ENCODE measurements at regions not wholly inside any gene's neighbourhood (a gene's known extent, or its start where the extent isn't known, plus 50 kb on each side); places are given as distances from the start of the nearest gene placed in this dataset.

GRCh38 chr4:185936650-185937376 is 124.8 kb upstream of the SORBS2 start:
- no peaks in the 10 kb centered on the region for H3K36me3 ChIP-seq (replicated peaks in 1 of 2; ENCODE audit: control extremely low read depth in 1 of 2, control insufficient read depth in 1 of 2, extremely low read depth in 1 of 2, insufficient read depth in 2 of 2, low read length in 1 of 2)
- H3K4me3 ChIP-seq (ENCODE audit: control extremely low read depth in 1 of 5, extremely low read depth in 1 of 5, insufficient read depth in 1 of 5, low read depth in 2 of 5, low read length in 4 of 5): no peak overlapping the region
- H3K9ac ChIP-seq (ENCODE audit: low read length): no peak overlapping the region
- H3K4me1 ChIP-seq (ENCODE audit: control insufficient read depth in 2 of 2, insufficient read depth in 2 of 2, low read length in 2 of 2): no peaks in the 10 kb centered on the region
- H3K27ac ChIP-seq (ENCODE audit: low read length in 2 of 2): no peak overlapping the region
- no peaks in the 10 kb centered on the region for H4K20me1 ChIP-seq (ENCODE audit: control insufficient read depth, insufficient read depth, low read length, poor library complexity, severe bottlenecking)
- H3K27me3 ChIP-seq (replicated peaks in 1 of 4; ENCODE audit: control extremely low read depth in 1 of 4, control insufficient read depth in 3 of 4, insufficient read depth in 4 of 4, low read length in 3 of 4): no peaks in the 10 kb centered on the region
- intact Hi-C loops (cut with micrococcal nuclease): no loop called here
- 34% methylated on average over 4 of the region's 10 CpGs for WGBS (ENCODE audit: insufficient coverage)
- H3K9me3 ChIP-seq (ENCODE audit: control extremely low read depth in 1 of 3, control insufficient read depth in 2 of 3, insufficient read depth in 1 of 3, low read length in 2 of 3): peaks cover 0 to 5% (median 0%) of the 10 kb centered on the region in 3 donors
- no peak overlapping the region for H2AFZ ChIP-seq (ENCODE audit: insufficient read depth, low read depth, low read length, poor library complexity, severe bottlenecking)
- H3K4me2 ChIP-seq (replicated peaks; ENCODE audit: low read depth, low read length, poor library complexity, severe bottlenecking): no peak overlapping the region
- DNase-seq: no peak
- Mint-ChIP-seq H3K4me3 (no peak overlapping the region), H3K27ac (no peak overlapping the region), H3K4me1 (no peaks in the 10 kb centered on the region), H3K27me3 (peaks cover 12% of the 10 kb centered on the region), H3K9me3 (ENCODE audit: insufficient read depth) (no peaks in the 10 kb centered on the region)
- CTCF ChIA-PET: no interaction called here
- H3K79me2 ChIP-seq (ENCODE audit: control insufficient read depth, insufficient read depth, low read length): no peaks in the 10 kb centered on the region
- no peak for ATAC-seq (ENCODE audit: low read depth)
- TF ChIP-seq CTCF (IDR thresholded peaks at IDR 0.05) (no peak), EZH2 (IDR thresholded peaks at IDR 0.05; ENCODE audit: borderline replicate concordance, insufficient read depth, low read depth, low read length, poor library complexity, severe bottlenecking) (no peak)
- POLR2A ChIA-PET: no interaction called here

GRCh38 chr4:185938654-185939053 is 126.7 kb upstream of the SORBS2 start:
- intact Hi-C loops (cut with micrococcal nuclease): no loop called here
- Histone ChIP-seq H3K4me2 (replicated peaks; ENCODE audit: low read depth, low read length, poor library complexity, severe bottlenecking) (no peak overlapping the region), H3K9ac (ENCODE audit: low read length) (no peak overlapping the region), H2AFZ (ENCODE audit: insufficient read depth, low read depth, low read length, poor library complexity, severe bottlenecking) (no peak overlapping the region), H3K27me3 (replicated peaks in 1 of 4; ENCODE audit: control extremely low read depth in 1 of 4, control insufficient read depth in 3 of 4, insufficient read depth in 4 of 4, low read length in 3 of 4) (no peaks in the 10 kb centered on the region), H3K4me1 (ENCODE audit: control insufficient read depth in 2 of 2, insufficient read depth in 2 of 2, low read length in 2 of 2) (no peaks in the 10 kb centered on the region), H3K36me3 (replicated peaks in 1 of 2; ENCODE audit: control extremely low read depth in 1 of 2, control insufficient read depth in 1 of 2, extremely low read depth in 1 of 2, insufficient read depth in 2 of 2, low read length in 1 of 2) (no peaks in the 10 kb centered on the region), H4K20me1 (ENCODE audit: control insufficient read depth, insufficient read depth, low read length, poor library complexity, severe bottlenecking) (no peaks in the 10 kb centered on the region), H3K4me3 (ENCODE audit: control extremely low read depth in 1 of 5, extremely low read depth in 1 of 5, insufficient read depth in 1 of 5, low read depth in 2 of 5, low read length in 4 of 5) (no peak overlapping the region), H3K27ac (ENCODE audit: low read length in 2 of 2) (no peak overlapping the region), H3K9me3 (ENCODE audit: control extremely low read depth in 1 of 3, control insufficient read depth in 2 of 3, insufficient read depth in 1 of 3, low read length in 2 of 3) (peaks cover 0 to 5% (median 0%) of the 10 kb centered on the region in 3 donors), H3K79me2 (ENCODE audit: control insufficient read depth, insufficient read depth, low read length) (no peaks in the 10 kb centered on the region)
- no peaks in the 10 kb centered on the region for H3K4me1 Mint-ChIP-seq
- 86% methylated on average over 5 of the region's 8 CpGs for WGBS (ENCODE audit: insufficient coverage)
- no peaks in the 10 kb centered on the region for H3K9me3 Mint-ChIP-seq (ENCODE audit: insufficient read depth)
- CTCF ChIA-PET: no interaction called here
- no peak overlapping the region for H3K4me3 Mint-ChIP-seq
- ATAC-seq (ENCODE audit: low read depth): no peak
- no peak for TF ChIP-seq EZH2 (IDR thresholded peaks at IDR 0.05; ENCODE audit: borderline replicate concordance, insufficient read depth, low read depth, low read length, poor library complexity, severe bottlenecking)
- no peak for TF ChIP-seq CTCF (IDR thresholded peaks at IDR 0.05)
- POLR2A ChIA-PET: no interaction called here
- peaks cover 4% of the 10 kb centered on the region for H3K27me3 Mint-ChIP-seq
- no peak overlapping the region for H3K27ac Mint-ChIP-seq
- no peak for DNase-seq
